ENCODE measurements at regions not wholly inside any gene's neighbourhood (a gene's known extent, or its start where the extent isn't known, plus 50 kb on each side); places are given as distances from the start of the nearest gene placed in this dataset.
"Not testable (repeated sequence)": the region's sequence is repeated elsewhere in the genome, so short reads cannot be mapped to it uniquely, and the experiment has no call there.

- no peak for DNase-seq
- in situ Hi-C loops (cut with HindIII; ENCODE audit: low pct_ligation_motif_present, low pct_unique_long_range_greater_than_20kb, low sequenced_read_pairs) = no loop called here
These were observed 1126.3 kb downstream of the SORCS1 start for GRCh38 chr10:106038246-106038645.

- no peak for DNase-seq
- in situ Hi-C loops (cut with HindIII; ENCODE audit: low pct_ligation_motif_present, low pct_unique_long_range_greater_than_20kb, low sequenced_read_pairs) = no loop called here
These were observed 1131.4 kb downstream of the SORCS1 start for GRCh38 chr10:106033065-106033464.

- no peak for DNase-seq
- in situ Hi-C loops (cut with HindIII; ENCODE audit: low pct_ligation_motif_present, low pct_unique_long_range_greater_than_20kb, low sequenced_read_pairs) = no loop called here
These were observed 1132.0 kb downstream of the SORCS1 start for GRCh38 chr10:106032450-106033002.

GRCh38 chr10:106027240-106027639 lies 1137.3 kb downstream of the SORCS1 start:
- in situ Hi-C loops (cut with HindIII; ENCODE audit: low pct_ligation_motif_present, low pct_unique_long_range_greater_than_20kb, low sequenced_read_pairs) = no loop called here

GRCh38 chr10:106025208-106025811 lies 1139.2 kb downstream of the SORCS1 start:
- in situ Hi-C loops (cut with HindIII; ENCODE audit: low pct_ligation_motif_present, low pct_unique_long_range_greater_than_20kb, low sequenced_read_pairs) = no loop called here
- no peak for DNase-seq

More at GRCh38 chr10:106027240-106027639, 1137.3 kb downstream of the SORCS1 start:
- DNase-seq = no peak

- in situ Hi-C loops (cut with HindIII; ENCODE audit: low pct_ligation_motif_present, low pct_unique_long_range_greater_than_20kb, low sequenced_read_pairs) = no loop called here
- DNase-seq = no peak
These were observed 1141.2 kb downstream of the SORCS1 start for GRCh38 chr10:106023329-106023728.

GRCh38 chr10:106019559-106019958 lies 1144.9 kb downstream of the SORCS1 start:
- DNase-seq; in situ Hi-C loops (cut with HindIII; ENCODE audit: low pct_ligation_motif_present, low pct_unique_long_range_greater_than_20kb, low sequenced_read_pairs): not testable (repeated sequence)

- in situ Hi-C loops (cut with HindIII; ENCODE audit: low pct_ligation_motif_present, low pct_unique_long_range_greater_than_20kb, low sequenced_read_pairs); DNase-seq: not testable (repeated sequence)
These were observed 1148.9 kb downstream of the SORCS1 start for GRCh38 chr10:106015369-106016199.

GRCh38 chr10:106011250-106011649 lies 1153.3 kb downstream of the SORCS1 start:
- no peak for DNase-seq
- in situ Hi-C loops (cut with HindIII; ENCODE audit: low pct_ligation_motif_present, low pct_unique_long_range_greater_than_20kb, low sequenced_read_pairs) = no loop called here

- DNase-seq = no peak
- in situ Hi-C loops (cut with HindIII; ENCODE audit: low pct_ligation_motif_present, low pct_unique_long_range_greater_than_20kb, low sequenced_read_pairs) = no loop called here
These were observed 1163.8 kb downstream of the SORCS1 start for GRCh38 chr10:106000721-106001120.

GRCh38 chr10:105993609-105994008 lies 1170.9 kb downstream of the SORCS1 start:
- DNase-seq = no peak
- in situ Hi-C loops (cut with HindIII; ENCODE audit: low pct_ligation_motif_present, low pct_unique_long_range_greater_than_20kb, low sequenced_read_pairs) = no loop called here

GRCh38 chr10:105992928-105993327 lies 1171.6 kb downstream of the SORCS1 start:
- DNase-seq = no peak
- in situ Hi-C loops (cut with HindIII; ENCODE audit: low pct_ligation_motif_present, low pct_unique_long_range_greater_than_20kb, low sequenced_read_pairs) = no loop called here

- no peak for DNase-seq
- in situ Hi-C loops (cut with HindIII; ENCODE audit: low pct_ligation_motif_present, low pct_unique_long_range_greater_than_20kb, low sequenced_read_pairs) = no loop called here
These were observed 1174.0 kb downstream of the SORCS1 start for GRCh38 chr10:105990529-105990928.

- in situ Hi-C loops (cut with HindIII; ENCODE audit: low pct_ligation_motif_present, low pct_unique_long_range_greater_than_20kb, low sequenced_read_pairs) = no loop called here
- DNase-seq = no peak
These were observed 1174.5 kb downstream of the SORCS1 start for GRCh38 chr10:105989995-105990394.

- in situ Hi-C loops (cut with HindIII; ENCODE audit: low pct_ligation_motif_present, low pct_unique_long_range_greater_than_20kb, low sequenced_read_pairs) = no loop called here
- DNase-seq = no peak
These were observed 1175.7 kb downstream of the SORCS1 start for GRCh38 chr10:105988848-105989247.

- in situ Hi-C loops (cut with HindIII; ENCODE audit: low pct_ligation_motif_present, low pct_unique_long_range_greater_than_20kb, low sequenced_read_pairs) = no loop called here
These were observed 1177.4 kb downstream of the SORCS1 start for GRCh38 chr10:105986912-105987635.

GRCh38 chr10:105986486-105986885 lies 1178.0 kb downstream of the SORCS1 start:
- DNase-seq = no peak
- in situ Hi-C loops (cut with HindIII; ENCODE audit: low pct_ligation_motif_present, low pct_unique_long_range_greater_than_20kb, low sequenced_read_pairs) = no loop called here

More at GRCh38 chr10:105986912-105987635, 1177.4 kb downstream of the SORCS1 start:
- no peak for DNase-seq

GRCh38 chr10:105982735-105983134 lies 1181.8 kb downstream of the SORCS1 start:
- no peak for DNase-seq
- in situ Hi-C loops (cut with HindIII; ENCODE audit: low pct_ligation_motif_present, low pct_unique_long_range_greater_than_20kb, low sequenced_read_pairs) = no loop called here

GRCh38 chr10:105981679-105982078 lies 1182.8 kb downstream of the SORCS1 start:
- DNase-seq = no peak
- in situ Hi-C loops (cut with HindIII; ENCODE audit: low pct_ligation_motif_present, low pct_unique_long_range_greater_than_20kb, low sequenced_read_pairs) = no loop called here

Data from ACHN (cell line).